Suprapubic skin (tissue), 4 donors: ENCODE measurements at regions not wholly inside any gene's neighbourhood (a gene's known extent, or its start where the extent isn't known, plus 50 kb on each side); places are given as distances from the start of the nearest gene placed in this dataset.

ENCODE experiments used
- DNase-seq, 2 donors: peaks; one replicate each; pipeline ENCODE4 v3.0.0-alpha.2; 2019; ENCODE audit warnings: low spot score in 2 of 2
- H3K27ac ChIP-seq: fragments of 200-600 bp; sonication (generic); one replicate; pipeline ENCODE4 v1.5.1; 2019
- H3K27me3 ChIP-seq: fragments of 200-600 bp; sonication (generic); one replicate; pipeline ENCODE4 v1.5.1; 2019
- H3K36me3 ChIP-seq: fragments of 200-600 bp; sonication (generic); one replicate; pipeline ENCODE4 v1.5.1; 2019
- H3K4me1 ChIP-seq: fragments of 200-600 bp; sonication (generic); one replicate; pipeline ENCODE4 v1.5.1; 2019
- H3K4me3 ChIP-seq: fragments of 200-600 bp; sonication (generic); one replicate; pipeline ENCODE4 v1.5.1; 2019; ENCODE audit warnings: mild to moderate bottlenecking
- H3K9me3 ChIP-seq: fragments of 200-600 bp; sonication (generic); one replicate; pipeline ENCODE4 v1.5.1; 2019
- CTCF ChIP-seq, 2 donors: fragments of 200-600 bp in 1 of 2; fragments of 450-650 bp in 1 of 2; sonication (generic) in 1 of 2; IDR thresholded peaks; one replicate each; pipeline ENCODE4 v1.5.1; 2016 to 2019; ENCODE audit warnings: antibody characterized with exemption in 2 of 2, mild to moderate bottlenecking in 1 of 2, moderate library complexity in 1 of 2
- EP300 ChIP-seq: sonication (generic); formaldehyde crosslinking; IDR thresholded peaks from one replicate; pipeline ENCODE4 v1.6.1; 2017; ENCODE audit warnings: antibody characterized with exemption
- POLR2A ChIP-seq, 2 donors: fragments of 450-650 bp; IDR thresholded peaks; one replicate each; pipeline ENCODE4 v1.6.1; 2017; ENCODE audit warnings: antibody characterized with exemption in 2 of 2, mild to moderate bottlenecking in 2 of 2, moderate library complexity in 2 of 2
- POLR2AphosphoS5 ChIP-seq, 3 donors: sonication (generic); formaldehyde crosslinking; IDR thresholded peaks; one replicate each; pipeline ENCODE4 v1.6.1; 2017; ENCODE audit warnings: antibody characterized with exemption in 3 of 3
- WGBS: methylation state at CpG from one replicate; pipeline ENCODE4 v1.1.5; 2018; 5-methylcytosine and 5-hydroxymethylcytosine counted together

- no peaks in the 10 kb centered on the region for H3K27me3 ChIP-seq
- no peaks in the 10 kb centered on the region for H3K36me3 ChIP-seq
- no peak for TF ChIP-seq POLR2AphosphoS5 (IDR thresholded peaks at IDR 0.05)
- no peak for TF ChIP-seq CTCF (IDR thresholded peaks at IDR 0.05)
- TF ChIP-seq EP300, result no peak
- no peak for TF ChIP-seq POLR2A (IDR thresholded peaks at IDR 0.05)
- no peaks in the 10 kb centered on the region for H3K9me3 ChIP-seq
- H3K4me3 ChIP-seq, result no peak overlapping the region
- DNase-seq, result no peak
- H3K27ac ChIP-seq, result no peak overlapping the region
- H3K4me1 ChIP-seq, result no peaks in the 10 kb centered on the region
- WGBS, result 48% methylated on average over 1 of the region's 1 CpG
Observed at GRCh38 chr7:25485026-25485425, 256.7 kb upstream of the NPVF start.

DNA sequence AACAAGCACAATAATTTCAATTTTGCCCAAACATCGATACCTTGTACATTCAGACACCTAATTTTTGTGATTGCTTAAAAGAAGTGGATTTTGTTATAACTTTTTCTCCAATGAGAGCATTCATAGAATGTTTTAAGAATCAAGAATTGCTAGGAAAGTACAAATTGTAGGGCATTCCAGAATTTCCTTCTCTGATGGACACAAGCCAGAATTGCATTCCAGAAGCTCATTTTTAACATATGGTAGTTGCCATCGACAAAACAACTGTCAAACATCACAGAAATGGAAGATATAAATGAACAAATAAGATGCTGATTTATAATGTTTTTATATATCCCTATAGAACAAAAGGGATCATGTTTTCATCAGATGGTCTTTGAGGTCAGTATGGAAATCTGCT, 258.4 kb upstream of the NPVF start:
- Histone ChIP-seq H3K4me3 (no peak overlapping the region), H3K4me1 (no peaks in the 10 kb centered on the region), H3K36me3 (no peaks in the 10 kb centered on the region), H3K27me3 (no peaks in the 10 kb centered on the region), H3K27ac (no peak overlapping the region), H3K9me3 (no peaks in the 10 kb centered on the region)
- no peak for DNase-seq
- no peak for TF ChIP-seq EP300
- TF ChIP-seq POLR2AphosphoS5 (IDR thresholded peaks at IDR 0.05), result no peak
- no peak for TF ChIP-seq POLR2A (IDR thresholded peaks at IDR 0.05)
- no peak for TF ChIP-seq CTCF (IDR thresholded peaks at IDR 0.05)
- WGBS, result 53% methylated on average over 2 of the region's 2 CpGs

- Histone ChIP-seq H3K27ac (no peak overlapping the region), H3K4me1 (peaks cover 15% of the 10 kb centered on the region), H3K36me3 (no peaks in the 10 kb centered on the region), H3K27me3 (no peaks in the 10 kb centered on the region), H3K9me3 (no peaks in the 10 kb centered on the region), H3K4me3 (no peak overlapping the region)
- TF ChIP-seq POLR2AphosphoS5 (IDR thresholded peaks at IDR 0.05) (no peak), CTCF (IDR thresholded peaks at IDR 0.05) (no peak), POLR2A (IDR thresholded peaks at IDR 0.05) (no peak), EP300 (no peak)
- DNase-seq, result no peak
- 77% methylated on average over 8 of the region's 8 CpGs for WGBS
Observed at GRCh38 chr7:25493805-25494366, 265.6 kb upstream of the NPVF start.

- H3K27ac ChIP-seq, result no peak overlapping the region
- 92% methylated on average over 2 of the region's 2 CpGs for WGBS
- no peaks in the 10 kb centered on the region for H3K36me3 ChIP-seq
- H3K4me3 ChIP-seq, result no peak overlapping the region
- no peaks in the 10 kb centered on the region for H3K27me3 ChIP-seq
- no peak for TF ChIP-seq EP300
- TF ChIP-seq POLR2AphosphoS5 (IDR thresholded peaks at IDR 0.05), result no peak
- no peak for TF ChIP-seq POLR2A (IDR thresholded peaks at IDR 0.05)
- TF ChIP-seq CTCF (IDR thresholded peaks at IDR 0.05), result no peak
- DNase-seq, result no peak
- no peaks in the 10 kb centered on the region for H3K9me3 ChIP-seq
- peaks cover 15% of the 10 kb centered on the region for H3K4me1 ChIP-seq
Observed at GRCh38 chr7:25494896-25495295, 266.6 kb upstream of the NPVF start.

- TF ChIP-seq POLR2A (IDR thresholded peaks at IDR 0.05) (no peak), POLR2AphosphoS5 (IDR thresholded peaks at IDR 0.05) (no peak), CTCF (IDR thresholded peaks at IDR 0.05) (no peak), EP300 (no peak)
- no peak for DNase-seq
- no peak overlapping the region for H3K4me3 ChIP-seq
- H3K36me3 ChIP-seq, result no peaks in the 10 kb centered on the region
- H3K27ac ChIP-seq, result no peak overlapping the region
- no peaks in the 10 kb centered on the region for H3K9me3 ChIP-seq
- whole genome bisulfite sequencing, result 75% methylated on average over 10 of the region's 11 CpGs
- peaks cover 15% of the 10 kb centered on the region for H3K4me1 ChIP-seq
- H3K27me3 ChIP-seq, result no peaks in the 10 kb centered on the region
Observed at GRCh38 chr7:25495342-25496250, 267.3 kb upstream of the NPVF start.
